Smooth muscle cell (in vitro differentiated cells): ENCODE measurements at regions not wholly inside any gene's neighbourhood (a gene's known extent, or its start where the extent isn't known, plus 50 kb on each side); places are given as distances from the start of the nearest gene placed in this dataset.

Experiments used
- DNase-seq: peaks from one replicate; lab custom pipeline; 2025; ENCODE audit not compliant: unreplicated experiment; lab: John Stamatoyannopoulos, UW
- H2AFZ ChIP-seq: fragments of 200-600 bp; sonication (generic); 2 replicates; pipeline ENCODE4 v1.6.0; 2016; ENCODE audit warnings: antibody characterized with exemption, low read depth, mild to moderate bottlenecking
- H3F3A ChIP-seq: fragments of 200-600 bp; sonication (generic); 2 replicates; pipeline ENCODE4 v1.6.0; 2017; ENCODE audit warnings: antibody characterized with exemption, low read depth
- H3K27ac ChIP-seq: fragments of 200-600 bp; sonication (generic); 2 replicates; pipeline ENCODE4 v1.5.1; 2016; ENCODE audit warnings: low read depth, mild to moderate bottlenecking
- H3K27me3 ChIP-seq: fragments of 200-600 bp; sonication (generic); 2 replicates; pipeline ENCODE4 v1.6.1; 2016; ENCODE audit warnings: low read depth, mild to moderate bottlenecking
- H3K36me3 ChIP-seq: fragments of 200-600 bp; sonication (generic); 2 replicates; pipeline ENCODE4 v1.5.1; 2016; ENCODE audit warnings: low read depth
- H3K4me1 ChIP-seq: fragments of 200-600 bp; sonication (generic); 2 replicates; pipeline ENCODE4 v1.5.1; 2016; ENCODE audit warnings: low read depth
- H3K4me2 ChIP-seq: fragments of 200-600 bp; sonication (generic); 2 replicates; pipeline ENCODE4 v1.6.0; 2016; ENCODE audit warnings: mild to moderate bottlenecking
- H3K4me3 ChIP-seq: fragments of 200-600 bp; sonication (generic); 2 replicates; pipeline ENCODE4 v1.5.1; 2016; ENCODE audit warnings: mild to moderate bottlenecking
- H3K79me2 ChIP-seq: fragments of 200-600 bp; sonication (generic); 2 replicates; pipeline ENCODE4 v1.6.0; 2016; ENCODE audit warnings: low read depth, mild to moderate bottlenecking
- H3K9ac ChIP-seq: fragments of 200-600 bp; sonication (generic); 2 replicates; pipeline ENCODE4 v1.6.0; 2016; ENCODE audit warnings: low read depth
- H3K9me3 ChIP-seq: fragments of 200-600 bp; sonication (generic); replicated peaks from 2 replicates; pipeline ENCODE4 v1.5.1; 2016; ENCODE audit warnings: low read depth
- H4K20me1 ChIP-seq: fragments of 200-600 bp; sonication (generic); 2 replicates; pipeline ENCODE4 v1.6.0; 2016; ENCODE audit warnings: low read depth
- WGBS: methylation state at CpG from one replicate; pipeline ENCODE4 v1.1.7; 2016; ENCODE audit warnings: low lambda C conversion rate; 5-methylcytosine and 5-hydroxymethylcytosine counted together
- TF ChIP-seq, protein P1 (sequence below): fragments of 200-600 bp; sonication (generic); IDR thresholded peaks from 2 replicates; pipeline ENCODE4 v1.5.1; 2017; ENCODE audit warnings: borderline replicate concordance, mild to moderate bottlenecking, antibody characterized with exemption; ENCODE audit not compliant: insufficient read depth, poor library complexity, severe bottlenecking

DNA sequence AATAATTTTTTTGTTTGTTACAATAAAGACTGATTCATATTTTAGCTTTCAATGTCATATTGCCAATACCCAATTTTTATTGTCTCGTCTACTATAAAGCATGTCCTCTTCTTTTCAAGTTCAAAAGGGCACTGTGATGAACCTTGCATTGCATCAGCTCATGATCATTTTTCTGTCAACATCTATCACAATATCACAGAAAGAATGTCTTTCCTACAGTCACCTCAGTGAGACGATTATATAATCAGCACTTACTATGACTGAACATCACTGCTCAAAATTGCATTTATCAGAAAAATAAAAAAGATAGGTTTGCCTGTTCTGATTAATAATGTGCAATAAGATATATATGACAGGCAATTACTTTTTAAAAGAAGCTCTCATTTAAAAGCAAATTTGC lies 228.7 kb upstream of the LRFN5 start:
- Histone ChIP-seq H3K4me2 (no peak overlapping the region), H3K4me3 (no peak overlapping the region), H3K36me3 (no peaks in the 10 kb centered on the region), H3F3A (no peaks in the 10 kb centered on the region), H3K79me2 (no peaks in the 10 kb centered on the region), H2AFZ (no peak overlapping the region), H3K9ac (no peak overlapping the region), H3K9me3 (no peaks in the 10 kb centered on the region), H3K4me1 (no peaks in the 10 kb centered on the region), H4K20me1 (no peaks in the 10 kb centered on the region), H3K27me3 (no peaks in the 10 kb centered on the region), H3K27ac (no peak overlapping the region)
- TF ChIP-seq, protein P1, sequence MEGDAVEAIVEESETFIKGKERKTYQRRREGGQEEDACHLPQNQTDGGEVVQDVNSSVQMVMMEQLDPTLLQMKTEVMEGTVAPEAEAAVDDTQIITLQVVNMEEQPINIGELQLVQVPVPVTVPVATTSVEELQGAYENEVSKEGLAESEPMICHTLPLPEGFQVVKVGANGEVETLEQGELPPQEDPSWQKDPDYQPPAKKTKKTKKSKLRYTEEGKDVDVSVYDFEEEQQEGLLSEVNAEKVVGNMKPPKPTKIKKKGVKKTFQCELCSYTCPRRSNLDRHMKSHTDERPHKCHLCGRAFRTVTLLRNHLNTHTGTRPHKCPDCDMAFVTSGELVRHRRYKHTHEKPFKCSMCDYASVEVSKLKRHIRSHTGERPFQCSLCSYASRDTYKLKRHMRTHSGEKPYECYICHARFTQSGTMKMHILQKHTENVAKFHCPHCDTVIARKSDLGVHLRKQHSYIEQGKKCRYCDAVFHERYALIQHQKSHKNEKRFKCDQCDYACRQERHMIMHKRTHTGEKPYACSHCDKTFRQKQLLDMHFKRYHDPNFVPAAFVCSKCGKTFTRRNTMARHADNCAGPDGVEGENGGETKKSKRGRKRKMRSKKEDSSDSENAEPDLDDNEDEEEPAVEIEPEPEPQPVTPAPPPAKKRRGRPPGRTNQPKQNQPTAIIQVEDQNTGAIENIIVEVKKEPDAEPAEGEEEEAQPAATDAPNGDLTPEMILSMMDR, result no peak
- no peak for DNase-seq
- 89% methylated on average over 2 of the region's 2 CpGs for WGBS

DNA sequence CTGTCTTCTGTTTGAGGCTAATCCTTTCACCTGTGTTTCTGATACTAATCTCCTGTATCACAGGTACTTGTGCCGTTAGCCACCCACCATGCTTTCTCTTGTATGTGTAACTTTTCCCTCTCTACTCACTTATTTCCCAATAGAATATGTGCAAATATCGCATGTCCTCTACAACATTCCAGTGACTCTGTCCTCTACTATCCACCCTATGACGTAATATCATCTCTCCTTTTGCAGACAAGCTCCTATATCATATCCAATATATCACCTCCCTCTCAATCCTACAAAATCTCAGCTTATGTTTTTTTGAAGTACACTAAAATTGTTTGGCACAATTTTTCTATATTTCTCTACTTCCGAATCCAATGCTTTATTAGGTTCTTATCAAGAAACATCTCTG lies 232.6 kb upstream of the LRFN5 start:
- no peaks in the 10 kb centered on the region for H3K4me1 ChIP-seq
- H3K79me2 ChIP-seq, result no peaks in the 10 kb centered on the region
- no peaks in the 10 kb centered on the region for H3K36me3 ChIP-seq
- no peak overlapping the region for H3K4me2 ChIP-seq
- 97% methylated on average over 4 of the region's 4 CpGs for WGBS
- no peaks in the 10 kb centered on the region for H3F3A ChIP-seq
- TF ChIP-seq, protein P1, result no peak
- no peaks in the 10 kb centered on the region for H3K9me3 ChIP-seq
- no peak overlapping the region for H3K9ac ChIP-seq
- DNase-seq, result no peak
- no peak overlapping the region for H2AFZ ChIP-seq
- H3K4me3 ChIP-seq, result no peak overlapping the region
- no peaks in the 10 kb centered on the region for H3K27me3 ChIP-seq
- H4K20me1 ChIP-seq, result no peaks in the 10 kb centered on the region
- H3K27ac ChIP-seq, result no peak overlapping the region

DNA sequence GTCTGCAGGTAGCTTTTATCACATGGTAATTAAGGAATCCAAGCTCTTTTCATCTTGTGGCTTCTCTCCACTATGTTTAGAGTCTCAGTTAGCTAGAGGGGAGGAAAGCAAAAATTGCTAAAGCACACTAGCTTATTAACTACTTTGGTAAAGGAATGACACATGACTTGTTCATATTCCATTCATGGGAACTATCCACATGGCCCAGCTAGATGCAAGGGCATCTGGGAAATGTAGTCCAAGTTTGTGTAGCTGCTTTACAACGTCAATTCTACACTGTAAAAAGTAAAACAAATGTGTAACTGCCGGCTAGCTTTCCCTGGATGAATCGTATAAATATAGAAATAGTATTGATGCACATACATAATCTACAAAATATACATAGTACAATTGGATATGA lies 244.5 kb upstream of the LRFN5 start:
- Histone ChIP-seq H2AFZ (no peak overlapping the region), H3K36me3 (no peaks in the 10 kb centered on the region), H3F3A (no peaks in the 10 kb centered on the region), H3K4me1 (no peaks in the 10 kb centered on the region), H3K9ac (no peak overlapping the region), H3K4me3 (no peak overlapping the region), H4K20me1 (no peaks in the 10 kb centered on the region), H3K9me3 (no peaks in the 10 kb centered on the region), H3K27ac (no peak overlapping the region), H3K79me2 (no peaks in the 10 kb centered on the region), H3K27me3 (no peaks in the 10 kb centered on the region), H3K4me2 (no peak overlapping the region)
- TF ChIP-seq, protein P1, result no peak
- no peak for DNase-seq
- WGBS, result 71% methylated on average over 3 of the region's 3 CpGs

DNA sequence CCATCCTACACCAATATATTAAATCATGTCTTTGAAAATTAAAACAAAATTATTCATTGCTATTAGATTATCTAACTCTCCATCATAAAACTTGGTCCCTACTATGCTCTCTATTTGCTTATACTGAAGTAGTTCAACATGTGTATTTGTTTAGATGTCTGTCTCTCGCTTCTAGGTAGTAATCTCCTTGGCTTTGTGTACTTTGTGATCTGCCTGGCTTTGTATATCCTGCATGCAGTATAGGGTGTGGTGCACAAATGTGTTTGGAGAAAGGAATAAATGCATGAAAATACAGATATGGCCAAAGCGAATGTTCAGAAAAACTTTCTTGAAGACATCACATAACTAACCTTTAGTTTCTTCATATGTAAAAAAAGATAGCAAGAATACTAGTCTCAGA lies 246.6 kb upstream of the LRFN5 start:
- no peak overlapping the region for H3K4me3 ChIP-seq
- no peaks in the 10 kb centered on the region for H3K79me2 ChIP-seq
- H2AFZ ChIP-seq, result no peak overlapping the region
- H3K9ac ChIP-seq, result no peak overlapping the region
- WGBS, result 94% methylated on average over 2 of the region's 2 CpGs
- H3K4me1 ChIP-seq, result no peaks in the 10 kb centered on the region
- no peaks in the 10 kb centered on the region for H3K36me3 ChIP-seq
- TF ChIP-seq, protein P1, result no peak
- H3K9me3 ChIP-seq, result no peaks in the 10 kb centered on the region
- no peaks in the 10 kb centered on the region for H3K27me3 ChIP-seq
- no peak overlapping the region for H3K27ac ChIP-seq
- H3F3A ChIP-seq, result no peaks in the 10 kb centered on the region
- no peaks in the 10 kb centered on the region for H4K20me1 ChIP-seq
- no peak overlapping the region for H3K4me2 ChIP-seq
- DNase-seq, result no peak
